ENCODE measurements at regions not wholly inside any gene's neighbourhood (a gene's known extent, or its start where the extent isn't known, plus 50 kb on each side); places are given as distances from the start of the nearest gene placed in this dataset.

GRCh38 chr3:31432897-31433678 lies 99.6 kb upstream of the STT3B start:
- TF ChIP-seq CTCF (IDR thresholded peaks at IDR 0.05; ENCODE audit: low read length) (no peak), EZH2 (IDR thresholded peaks at IDR 0.05; ENCODE audit: borderline replicate concordance, low read length) (no peak)
